DND-41 (cell line): ENCODE measurements at regions not wholly inside any gene's neighbourhood (a gene's known extent, or its start where the extent isn't known, plus 50 kb on each side); places are given as distances from the start of the nearest gene placed in this dataset.

Experiments used
- CTCF ChIP-seq: IDR thresholded peaks from 2 replicates; pipeline ENCODE4 v1.5.1; 2012; ENCODE audit warnings: borderline replicate concordance, low read length, moderate library complexity, mild to moderate bottlenecking; ENCODE audit not compliant: poor library complexity, severe bottlenecking; ENCODE audit errors: extremely low read depth
- EZH2 ChIP-seq: IDR thresholded peaks from 3 replicates; pipeline ENCODE4 v1.6.1; 2012; ENCODE audit warnings: borderline replicate concordance, low read depth, mild to moderate bottlenecking, moderate library complexity, low read length, inconsistent platforms; ENCODE audit not compliant: severe bottlenecking

GRCh38 chr3:159548675-159549335 is 439.8 kb upstream of the IL12A start:
- TF ChIP-seq CTCF (no peak), EZH2 (no peak)
